GM10248 (cell line): ENCODE measurements at regions not wholly inside any gene's neighbourhood (a gene's known extent, or its start where the extent isn't known, plus 50 kb on each side); places are given as distances from the start of the nearest gene placed in this dataset.

Experiments used
- CTCF ChIA-PET: fragments of 300-600 bp; sonication (Branson Sonifier 250); formaldehyde crosslinking; extraction: SDS; loops from one replicate; lab custom pipeline; 2021; ENCODE audit warnings: antibody characterized with exemption; lab: Yijun Ruan, JAX
- POLR2A ChIA-PET: fragments of 350-650 bp; sonication (Branson Sonifier 250); formaldehyde crosslinking; extraction: SDS; loops from one replicate; lab custom pipeline; 2020; ENCODE audit warnings: antibody characterized with exemption; lab: Yijun Ruan, JAX
- DNase-seq: peaks from one replicate; pipeline ENCODE4 v3.0.0; 2012; ENCODE audit errors: extremely low spot score
- CTCF ChIP-seq: IDR thresholded peaks from 2 replicates; pipeline ENCODE4 v1.5.1; 2012; ENCODE audit warnings: mild to moderate bottlenecking, low read depth; ENCODE audit errors: extremely low read depth, missing control alignments, control extremely low read depth

DNA sequence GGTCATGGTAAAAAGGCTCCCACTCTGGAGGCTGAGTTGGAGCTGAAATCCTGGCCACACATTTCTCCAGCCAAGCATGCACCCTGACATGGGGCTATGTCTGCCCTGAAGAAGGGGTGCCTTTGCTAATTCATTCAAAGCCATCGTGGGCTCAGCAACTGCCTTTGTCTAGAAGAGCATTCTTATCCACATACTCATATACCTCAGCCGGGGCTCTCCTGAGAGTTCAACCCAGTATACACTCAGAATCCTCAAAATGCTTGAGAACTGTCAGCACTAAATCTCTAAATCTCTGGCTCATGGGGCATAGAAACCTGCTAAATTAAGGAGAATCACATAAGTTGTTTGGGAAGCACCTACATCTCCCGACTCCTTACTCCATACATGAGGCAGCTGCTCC is 89.3 kb downstream of the MRPL32 start:
- no peak for DNase-seq
- TF ChIP-seq CTCF: no peak
- ChIA-PET POLR2A (no interaction called here), CTCF (no interaction called here)

DNA sequence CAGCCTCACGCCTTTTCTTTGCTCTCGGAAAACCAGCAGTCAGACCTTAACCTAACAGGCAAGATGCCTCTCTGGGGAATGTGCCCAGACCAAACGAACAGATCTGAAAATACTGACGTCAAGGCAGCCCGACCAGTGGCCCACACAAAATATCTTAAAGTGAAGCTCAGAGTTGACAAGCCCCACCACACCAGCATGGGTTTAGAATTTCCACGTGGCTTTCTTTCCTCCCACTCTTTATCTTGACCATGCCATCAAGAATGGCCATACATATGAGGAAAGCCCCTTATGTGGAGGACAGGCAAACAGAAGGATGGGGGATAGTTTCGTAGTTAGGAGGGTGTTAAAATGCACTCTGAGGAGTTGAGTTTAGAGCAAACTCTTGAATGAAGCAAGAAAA is 89.8 kb downstream of the MRPL32 start:
- no peak for TF ChIP-seq CTCF
- POLR2A ChIA-PET: no interaction called here
- CTCF ChIA-PET: no interaction called here
- no peak for DNase-seq

DNA sequence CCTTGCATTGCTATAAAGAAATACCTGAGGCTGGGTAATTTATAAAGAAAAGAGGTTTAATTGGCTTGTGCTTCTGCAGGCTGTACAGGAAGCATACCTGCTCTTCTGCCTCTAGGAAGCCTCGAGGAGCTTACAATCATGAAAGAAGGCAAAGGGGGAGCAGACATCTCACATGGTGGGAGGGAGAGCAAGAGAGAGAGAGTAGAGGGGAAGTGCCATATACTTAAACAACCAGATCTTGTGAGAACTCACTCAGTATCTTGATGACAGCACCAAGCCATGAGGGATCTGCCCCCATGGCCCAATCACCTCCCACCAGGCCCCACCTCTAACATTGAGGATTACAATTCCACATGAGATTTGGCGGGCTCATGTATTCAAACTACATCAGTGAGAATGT is 79.1 kb upstream of the HECW1 start:
- CTCF ChIA-PET: interaction anchor here (1.0 kb wide), 1 partner anchor 13 kb away, joined by 3 read pairs; no protein-coding TSS in a partner anchor
- DNase-seq: no peak
- TF ChIP-seq CTCF: no peak
- POLR2A ChIA-PET: no interaction called here

DNA sequence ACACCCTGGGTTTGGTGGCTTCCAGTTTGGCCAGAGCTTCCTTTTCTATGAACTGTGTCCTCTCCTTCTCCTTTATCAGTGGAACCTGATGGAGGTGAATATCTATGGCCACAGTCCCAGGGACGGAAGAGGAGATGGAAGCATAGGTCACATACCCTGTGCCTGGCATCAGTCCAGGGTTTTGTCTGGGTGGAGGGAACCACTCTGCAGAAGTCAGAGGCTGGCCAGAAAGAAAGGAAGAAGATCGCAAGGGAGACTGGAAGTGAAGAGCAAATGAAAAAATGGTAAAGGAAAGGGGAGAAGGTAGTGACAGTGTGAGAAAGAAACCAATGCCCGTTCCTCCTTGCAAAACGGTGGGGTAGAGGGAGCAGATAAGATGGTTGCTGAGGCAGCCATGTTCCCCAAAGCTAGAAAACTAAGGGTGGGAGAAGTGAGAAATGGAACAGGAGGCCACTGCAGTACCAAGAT is 77.9 kb upstream of the HECW1 start:
- ChIA-PET POLR2A (no interaction called here), CTCF (no interaction called here)
- DNase-seq: no peak

GRCh38 chr7:43037531-43037930 is 74.9 kb upstream of the HECW1 start:
- ChIA-PET POLR2A (interaction anchor here (0.6 kb wide), 1 partner anchor 966 kb away, joined by 4 read pairs; no protein-coding TSS in a partner anchor), CTCF (interaction anchor here (1.3 to 1.7 kb wide), 2 partner anchors 10 to 96 kb away, joined by 5 to 7 read pairs; no protein-coding TSS in a partner anchor)
- no peak for DNase-seq
- TF ChIP-seq CTCF: no peak

More for the DNA sequence above, 77.9 kb upstream of the HECW1 start:
- no peak for TF ChIP-seq CTCF

- TF ChIP-seq CTCF: no peak
- DNase-seq: no peak
- ChIA-PET POLR2A (no interaction called here), CTCF (no interaction called here)
Measured at GRCh38 chr7:43038254-43038653, 74.2 kb upstream of the HECW1 start.
